Fibroblast of lung (primary cell): ENCODE measurements at regions not wholly inside any gene's neighbourhood (a gene's known extent, or its start where the extent isn't known, plus 50 kb on each side); places are given as distances from the start of the nearest gene placed in this dataset.

Experiments
- DNase-seq, 2 donors: peaks; one replicate each; pipeline versions ENCODE4 v3.0.0 to v3.0.0-alpha.2; 2010; ENCODE audit warnings: low read depth in 2 of 2
- H2AFZ ChIP-seq: 2 replicates; pipeline ENCODE4 v1.5.1; 2012; ENCODE audit warnings: low read length, control low read depth, inconsistent platforms
- H3K27ac ChIP-seq: 2 replicates; pipeline ENCODE4 v1.5.1; 2011; ENCODE audit warnings: low read length, control low read depth; ENCODE audit not compliant: insufficient read depth
- H3K27me3 ChIP-seq: 2 replicates; pipeline ENCODE4 v1.5.1; 2011; ENCODE audit warnings: mild to moderate bottlenecking, low read length; ENCODE audit not compliant: control insufficient read depth, insufficient read depth
- H3K36me3 ChIP-seq: 2 replicates; pipeline ENCODE4 v1.5.1; 2011; ENCODE audit warnings: low read length; ENCODE audit not compliant: control insufficient read depth, insufficient read depth
- H3K4me1 ChIP-seq: 2 replicates; pipeline ENCODE4 v1.5.1; 2011; ENCODE audit warnings: low read length; ENCODE audit not compliant: control insufficient read depth, insufficient read depth; ENCODE audit errors: extremely low read depth
- H3K4me2 ChIP-seq: 2 replicates; pipeline ENCODE4 v1.5.1; 2011; ENCODE audit warnings: low read length, control low read depth; ENCODE audit not compliant: insufficient read depth; ENCODE audit errors: extremely low read depth
- H3K4me3 ChIP-seq, 4 experiments: fragments of 200-600 bp in 1 of 4; sonication (generic) in 1 of 4; replicated peaks in 1 of 4; 2 replicates each; pipeline ENCODE4 v1.5.1; 2011 to 2016; ENCODE audit warnings: low read length in 4 of 4, low read depth in 3 of 4, mild to moderate bottlenecking in 3 of 4, control low read depth in 2 of 4, inconsistent platforms in 1 of 4, mixed read lengths in 1 of 4; ENCODE audit not compliant: insufficient read depth in 1 of 4; ENCODE audit errors: control extremely low read depth in 1 of 4
- H3K79me2 ChIP-seq: 2 replicates; pipeline ENCODE4 v1.5.1; 2012; ENCODE audit warnings: mild to moderate bottlenecking, low read length, inconsistent platforms; ENCODE audit not compliant: control insufficient read depth, insufficient read depth
- H3K9ac ChIP-seq: 2 replicates; pipeline ENCODE4 v1.5.1; 2011; ENCODE audit warnings: mild to moderate bottlenecking, low read length, control low read depth; ENCODE audit not compliant: insufficient read depth
- H3K9me3 ChIP-seq: 2 replicates; pipeline ENCODE4 v1.5.1; 2012; ENCODE audit warnings: low read depth, low read length; ENCODE audit not compliant: control insufficient read depth, insufficient read depth
- H4K20me1 ChIP-seq: 2 replicates; pipeline ENCODE4 v1.5.1; 2011; ENCODE audit warnings: low read length; ENCODE audit not compliant: control insufficient read depth, insufficient read depth; ENCODE audit errors: extremely low read depth
- EZH2 ChIP-seq: IDR thresholded peaks from 2 replicates; pipeline ENCODE4 v1.5.1; 2012; ENCODE audit warnings: low read length, control low read depth, mild to moderate bottlenecking; ENCODE audit errors: missing control alignments

- Histone ChIP-seq H3K9me3 (no peaks in the 10 kb centered on the region), H4K20me1 (no peaks in the 10 kb centered on the region), H3K27ac (no peak overlapping the region), H3K4me3 (no peak overlapping the region), H3K4me1 (no peaks in the 10 kb centered on the region), H3K4me2 (no peak overlapping the region), H3K79me2 (no peaks in the 10 kb centered on the region), H3K9ac (no peak overlapping the region), H3K36me3 (no peaks in the 10 kb centered on the region), H3K27me3 (no peaks in the 10 kb centered on the region), H2AFZ (no peak overlapping the region)
- DNase-seq: no peak
- TF ChIP-seq EZH2: no peak
These were observed 62.6 kb upstream of the SCN10A start for GRCh38 chr3:38878646-38879045.
